ENCODE measurements at regions not wholly inside any gene's neighbourhood (a gene's known extent, or its start where the extent isn't known, plus 50 kb on each side); places are given as distances from the start of the nearest gene placed in this dataset.
A peak's percentile ranks its signal among the peaks of the same experiment; 100 is the strongest.
"Not testable (repeated sequence)": the region's sequence is repeated elsewhere in the genome, so short reads cannot be mapped to it uniquely, and the experiment has no call there.

- DNase-seq (ENCODE audit: low read depth); H3K4me3 ChIP-seq (ENCODE audit: low read depth, low read length): not testable (repeated sequence)
Measured at GRCh38 chr1:206256935-206257334, 53.6 kb downstream of the SRGAP2 start.

- H3K4me3 ChIP-seq (ENCODE audit: low read depth, low read length); DNase-seq (ENCODE audit: low read depth): not testable (repeated sequence)
Measured at GRCh38 chr1:206261473-206261872, 58.1 kb downstream of the SRGAP2 start.

GRCh38 chr1:206262424-206262823 lies 59.1 kb downstream of the SRGAP2 start:
- H3K4me3 ChIP-seq (ENCODE audit: low read depth, low read length); DNase-seq (ENCODE audit: low read depth): not testable (repeated sequence)

- DNase-seq (ENCODE audit: low read depth), result not testable (repeated sequence)
Measured at GRCh38 chr1:206264916-206265315, 61.6 kb downstream of the SRGAP2 start.

GRCh38 chr1:206271153-206271552 lies 67.8 kb downstream of the SRGAP2 start:
- not testable (repeated sequence) for H3K4me3 ChIP-seq (ENCODE audit: low read depth, low read length); DNase-seq (ENCODE audit: low read depth)

More at GRCh38 chr1:206264916-206265315, 61.6 kb downstream of the SRGAP2 start:
- not testable (repeated sequence) for H3K4me3 ChIP-seq (ENCODE audit: low read depth, low read length)

GRCh38 chr1:206273104-206273503 lies 69.8 kb downstream of the SRGAP2 start:
- not testable (repeated sequence) for H3K4me3 ChIP-seq (ENCODE audit: low read depth, low read length); DNase-seq (ENCODE audit: low read depth)

GRCh38 chr1:206276143-206276542 lies 72.8 kb downstream of the SRGAP2 start:
- not testable (repeated sequence) for H3K4me3 ChIP-seq (ENCODE audit: low read depth, low read length)
- peak; percentile 4 for DNase-seq (ENCODE audit: low read depth)

- peak; percentile 53 for DNase-seq (ENCODE audit: low read depth)
- H3K4me3 ChIP-seq (ENCODE audit: low read depth, low read length), result not testable (repeated sequence)
Measured at GRCh38 chr1:206278683-206279082, 75.3 kb downstream of the SRGAP2 start.

GRCh38 chr1:206280683-206281082 lies 77.3 kb downstream of the SRGAP2 start:
- H3K4me3 ChIP-seq (ENCODE audit: low read depth, low read length); DNase-seq (ENCODE audit: low read depth): not testable (repeated sequence)

- DNase-seq (ENCODE audit: low read depth); H3K4me3 ChIP-seq (ENCODE audit: low read depth, low read length): not testable (repeated sequence)
Measured at GRCh38 chr1:206281912-206282654, 78.7 kb downstream of the SRGAP2 start.

- DNase-seq (ENCODE audit: low read depth); H3K4me3 ChIP-seq (ENCODE audit: low read depth, low read length): not testable (repeated sequence)
Measured at GRCh38 chr1:206285024-206285960, 82.0 kb downstream of the SRGAP2 start.

GRCh38 chr1:206287759-206288158 lies 84.4 kb downstream of the SRGAP2 start:
- not testable (repeated sequence) for H3K4me3 ChIP-seq (ENCODE audit: low read depth, low read length); DNase-seq (ENCODE audit: low read depth)

- DNase-seq (ENCODE audit: low read depth); H3K4me3 ChIP-seq (ENCODE audit: low read depth, low read length): not testable (repeated sequence)
Measured at GRCh38 chr1:206288453-206288852, 85.1 kb downstream of the SRGAP2 start.

- not testable (repeated sequence) for H3K4me3 ChIP-seq (ENCODE audit: low read depth, low read length); DNase-seq (ENCODE audit: low read depth)
Measured at GRCh38 chr1:206297145-206298031, 94.0 kb downstream of the SRGAP2 start.

GRCh38 chr1:206298032-206298392 lies 94.7 kb downstream of the SRGAP2 start:
- not testable (repeated sequence) for H3K4me3 ChIP-seq (ENCODE audit: low read depth, low read length); DNase-seq (ENCODE audit: low read depth)

- not testable (repeated sequence) for H3K4me3 ChIP-seq (ENCODE audit: low read depth, low read length); DNase-seq (ENCODE audit: low read depth)
Measured at GRCh38 chr1:206299181-206299791, 95.9 kb downstream of the SRGAP2 start.

GRCh38 chr1:206299942-206300341 lies 96.6 kb downstream of the SRGAP2 start:
- DNase-seq (ENCODE audit: low read depth), result not testable (repeated sequence)

GRCh38 chr1:206302056-206302455 lies 98.7 kb downstream of the SRGAP2 start:
- DNase-seq (ENCODE audit: low read depth); H3K4me3 ChIP-seq (ENCODE audit: low read depth, low read length): not testable (repeated sequence)

More at GRCh38 chr1:206299942-206300341, 96.6 kb downstream of the SRGAP2 start:
- not testable (repeated sequence) for H3K4me3 ChIP-seq (ENCODE audit: low read depth, low read length)

Data from NB4 (cell line).